ENCODE measurements at regions not wholly inside any gene's neighbourhood (a gene's known extent, or its start where the extent isn't known, plus 50 kb on each side); places are given as distances from the start of the nearest gene placed in this dataset.
A peak's percentile ranks its signal among the peaks of the same experiment; 100 is the strongest.

- DNase-seq (ENCODE audit: extremely low read depth in 1 of 2, low read depth in 1 of 2): no peak
These were observed 749.5 kb downstream of the RNF144A start for GRCh38 chr2:7666596-7667259.

- DNase-seq (ENCODE audit: extremely low read depth in 1 of 2, low read depth in 1 of 2): no peak
These were observed 750.1 kb downstream of the RNF144A start for GRCh38 chr2:7667260-7667757.

GRCh38 chr2:7670905-7671641 lies 753.9 kb downstream of the RNF144A start:
- DNase-seq (ENCODE audit: extremely low read depth in 1 of 2, low read depth in 1 of 2): no peak

GRCh38 chr2:7672027-7672684 lies 754.9 kb downstream of the RNF144A start:
- peak; percentile 40 to 70 for DNase-seq (ENCODE audit: extremely low read depth in 1 of 2, low read depth in 1 of 2)

GRCh38 chr2:7672685-7673071 lies 755.5 kb downstream of the RNF144A start:
- no peak for DNase-seq (ENCODE audit: extremely low read depth in 1 of 2, low read depth in 1 of 2)

- DNase-seq (ENCODE audit: extremely low read depth in 1 of 2, low read depth in 1 of 2): no peak
These were observed 755.9 kb downstream of the RNF144A start for GRCh38 chr2:7673101-7673500.

- DNase-seq (ENCODE audit: extremely low read depth in 1 of 2, low read depth in 1 of 2): no peak
These were observed 756.6 kb downstream of the RNF144A start for GRCh38 chr2:7673853-7674252.

GRCh38 chr2:7674606-7675005 lies 757.4 kb downstream of the RNF144A start:
- DNase-seq (ENCODE audit: extremely low read depth in 1 of 2, low read depth in 1 of 2): no peak

- no peak for DNase-seq (ENCODE audit: extremely low read depth in 1 of 2, low read depth in 1 of 2)
These were observed 759.5 kb downstream of the RNF144A start for GRCh38 chr2:7676714-7677113.

- DNase-seq (ENCODE audit: extremely low read depth in 1 of 2, low read depth in 1 of 2): no peak
These were observed 764.8 kb downstream of the RNF144A start for GRCh38 chr2:7681881-7682461.

GRCh38 chr2:7683196-7683595 lies 766.0 kb downstream of the RNF144A start:
- no peak for DNase-seq (ENCODE audit: extremely low read depth in 1 of 2, low read depth in 1 of 2)

- no peak for DNase-seq (ENCODE audit: extremely low read depth in 1 of 2, low read depth in 1 of 2)
These were observed 766.5 kb downstream of the RNF144A start for GRCh38 chr2:7683708-7684107.

GRCh38 chr2:7685342-7686015 lies 768.3 kb downstream of the RNF144A start:
- no peak for DNase-seq (ENCODE audit: extremely low read depth in 1 of 2, low read depth in 1 of 2)

- DNase-seq (ENCODE audit: extremely low read depth in 1 of 2, low read depth in 1 of 2): no peak
These were observed 768.8 kb downstream of the RNF144A start for GRCh38 chr2:7686016-7686385.

- no peak for DNase-seq (ENCODE audit: extremely low read depth in 1 of 2, low read depth in 1 of 2)
These were observed 774.9 kb downstream of the RNF144A start for GRCh38 chr2:7691961-7692656.

GRCh38 chr2:7692657-7693161 lies 775.5 kb downstream of the RNF144A start:
- DNase-seq (ENCODE audit: extremely low read depth in 1 of 2, low read depth in 1 of 2): no peak

- no peak for DNase-seq (ENCODE audit: extremely low read depth in 1 of 2, low read depth in 1 of 2)
These were observed 776.2 kb downstream of the RNF144A start for GRCh38 chr2:7693246-7694075.

GRCh38 chr2:7694076-7694985 lies 777.1 kb downstream of the RNF144A start:
- DNase-seq (ENCODE audit: extremely low read depth in 1 of 2, low read depth in 1 of 2): no peak
